ENCODE measurements at regions not wholly inside any gene's neighbourhood (a gene's known extent, or its start where the extent isn't known, plus 50 kb on each side); places are given as distances from the start of the nearest gene placed in this dataset.

DNA sequence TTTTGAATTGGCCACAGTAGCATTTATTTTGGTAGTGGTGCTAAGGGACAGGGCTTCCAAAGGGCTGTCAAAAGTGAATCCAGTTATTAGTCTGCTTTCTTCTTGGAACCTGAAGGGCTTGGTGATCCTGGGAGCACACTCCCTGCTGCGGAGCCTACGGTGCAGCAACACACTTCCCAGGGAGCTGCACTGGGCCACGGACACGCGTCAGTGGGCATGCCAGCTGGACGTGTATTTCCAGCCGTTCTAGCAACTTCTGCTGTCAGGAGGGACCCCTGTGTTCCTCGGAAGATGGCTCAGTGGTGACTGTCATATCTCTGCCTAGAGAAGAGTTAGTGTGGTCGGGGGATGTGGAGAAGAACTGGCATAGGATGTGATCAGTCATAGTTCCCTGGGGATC is 204.6 kb downstream of the SOCS6 start:
- Histone ChIP-seq H2AFZ (ENCODE audit: low read length) (no peak overlapping the region), H3K36me3 (replicated peaks; ENCODE audit: insufficient read depth, low read length) (no peaks in the 10 kb centered on the region), H3K9me2 (replicated peaks; ENCODE audit: insufficient read depth, low read length) (no peaks in the 10 kb centered on the region), H3K4me2 (ENCODE audit: low read depth, low read length) (no peak overlapping the region), H3K4me3 (ENCODE audit: low read length) (no peak overlapping the region), H3F3A (ENCODE audit: insufficient read depth, low read length) (no peaks in the 10 kb centered on the region), H3K9ac (ENCODE audit: low read length) (no peak overlapping the region), H3K4me1 (ENCODE audit: low read length) (no peaks in the 10 kb centered on the region), H3K9me3 (replicated peaks; ENCODE audit: insufficient read depth, low read length) (no peaks in the 10 kb centered on the region), H3K79me2 (ENCODE audit: low read length) (no peaks in the 10 kb centered on the region), H3K27me3 (replicated peaks; ENCODE audit: insufficient read depth, low read length) (no peaks in the 10 kb centered on the region), H3K27ac (ENCODE audit: low read length) (no peak overlapping the region), H4K20me1 (ENCODE audit: insufficient read depth, low read length) (no peaks in the 10 kb centered on the region)
- TF ChIP-seq EZH2phosphoT487 (IDR thresholded peaks at IDR 0.05; ENCODE audit: low read length) (no peak), EZH2 (optimal IDR thresholded peaks at IDR 0.05; ENCODE audit: low read depth, low read length) (no peak)
- TF ChIP-seq, protein P1, sequence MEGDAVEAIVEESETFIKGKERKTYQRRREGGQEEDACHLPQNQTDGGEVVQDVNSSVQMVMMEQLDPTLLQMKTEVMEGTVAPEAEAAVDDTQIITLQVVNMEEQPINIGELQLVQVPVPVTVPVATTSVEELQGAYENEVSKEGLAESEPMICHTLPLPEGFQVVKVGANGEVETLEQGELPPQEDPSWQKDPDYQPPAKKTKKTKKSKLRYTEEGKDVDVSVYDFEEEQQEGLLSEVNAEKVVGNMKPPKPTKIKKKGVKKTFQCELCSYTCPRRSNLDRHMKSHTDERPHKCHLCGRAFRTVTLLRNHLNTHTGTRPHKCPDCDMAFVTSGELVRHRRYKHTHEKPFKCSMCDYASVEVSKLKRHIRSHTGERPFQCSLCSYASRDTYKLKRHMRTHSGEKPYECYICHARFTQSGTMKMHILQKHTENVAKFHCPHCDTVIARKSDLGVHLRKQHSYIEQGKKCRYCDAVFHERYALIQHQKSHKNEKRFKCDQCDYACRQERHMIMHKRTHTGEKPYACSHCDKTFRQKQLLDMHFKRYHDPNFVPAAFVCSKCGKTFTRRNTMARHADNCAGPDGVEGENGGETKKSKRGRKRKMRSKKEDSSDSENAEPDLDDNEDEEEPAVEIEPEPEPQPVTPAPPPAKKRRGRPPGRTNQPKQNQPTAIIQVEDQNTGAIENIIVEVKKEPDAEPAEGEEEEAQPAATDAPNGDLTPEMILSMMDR (IDR thresholded peaks at IDR 0.05; ENCODE audit: low read length): no peak
- DNase-seq: no peak

GRCh38 chr18:70491734-70492348 is 203.0 kb downstream of the SOCS6 start:
- Histone ChIP-seq H3F3A (ENCODE audit: insufficient read depth, low read length) (no peaks in the 10 kb centered on the region), H3K4me2 (ENCODE audit: low read depth, low read length) (no peak overlapping the region), H3K4me1 (ENCODE audit: low read length) (no peaks in the 10 kb centered on the region), H3K27ac (ENCODE audit: low read length) (no peak overlapping the region), H3K9me2 (replicated peaks; ENCODE audit: insufficient read depth, low read length) (no peaks in the 10 kb centered on the region), H2AFZ (ENCODE audit: low read length) (no peak overlapping the region), H3K27me3 (replicated peaks; ENCODE audit: insufficient read depth, low read length) (no peaks in the 10 kb centered on the region), H3K4me3 (ENCODE audit: low read length) (no peak overlapping the region), H4K20me1 (ENCODE audit: insufficient read depth, low read length) (no peaks in the 10 kb centered on the region), H3K9ac (ENCODE audit: low read length) (no peak overlapping the region), H3K9me3 (replicated peaks; ENCODE audit: insufficient read depth, low read length) (no peaks in the 10 kb centered on the region), H3K36me3 (replicated peaks; ENCODE audit: insufficient read depth, low read length) (no peaks in the 10 kb centered on the region), H3K79me2 (ENCODE audit: low read length) (no peaks in the 10 kb centered on the region)
- TF ChIP-seq, protein P1 (IDR thresholded peaks at IDR 0.05; ENCODE audit: low read length): peak; percentile 85
- TF ChIP-seq EZH2phosphoT487 (IDR thresholded peaks at IDR 0.05; ENCODE audit: low read length) (no peak), EZH2 (optimal IDR thresholded peaks at IDR 0.05; ENCODE audit: low read depth, low read length) (no peak)
- peak; percentile 72 for DNase-seq

GRCh38 chr18:70489986-70490933 is 201.4 kb downstream of the SOCS6 start:
- H3K4me2 ChIP-seq (ENCODE audit: low read depth, low read length): no peak overlapping the region

More at GRCh38 chr18:70489986-70490933, 201.4 kb downstream of the SOCS6 start:
- peak; percentile 46 for DNase-seq
- H3K27ac ChIP-seq (ENCODE audit: low read length): no peak overlapping the region
- TF ChIP-seq EZH2phosphoT487 (IDR thresholded peaks at IDR 0.05; ENCODE audit: low read length): no peak
- TF ChIP-seq, protein P1 (IDR thresholded peaks at IDR 0.05; ENCODE audit: low read length): peak; percentile 72
- no peak for TF ChIP-seq EZH2 (optimal IDR thresholded peaks at IDR 0.05; ENCODE audit: low read depth, low read length)
- H3K36me3 ChIP-seq (replicated peaks; ENCODE audit: insufficient read depth, low read length): no peaks in the 10 kb centered on the region
- H2AFZ ChIP-seq (ENCODE audit: low read length): peak overlapping the region; percentile 8; the same call in 1 of the 2 replicates
- H3K4me3 ChIP-seq (ENCODE audit: low read length): no peak overlapping the region
- no peak overlapping the region for H3K9ac ChIP-seq (ENCODE audit: low read length)
- no peaks in the 10 kb centered on the region for H3K4me1 ChIP-seq (ENCODE audit: low read length)
- no peaks in the 10 kb centered on the region for H3K79me2 ChIP-seq (ENCODE audit: low read length)
- H3K9me2 ChIP-seq (replicated peaks; ENCODE audit: insufficient read depth, low read length): no peaks in the 10 kb centered on the region
- H3K9me3 ChIP-seq (replicated peaks; ENCODE audit: insufficient read depth, low read length): no peaks in the 10 kb centered on the region
- H4K20me1 ChIP-seq (ENCODE audit: insufficient read depth, low read length): no peaks in the 10 kb centered on the region
- H3F3A ChIP-seq (ENCODE audit: insufficient read depth, low read length): no peaks in the 10 kb centered on the region
- no peaks in the 10 kb centered on the region for H3K27me3 ChIP-seq (replicated peaks; ENCODE audit: insufficient read depth, low read length)
